K562 (cell line): ENCODE measurements at regions not wholly inside any gene's neighbourhood (a gene's known extent, or its start where the extent isn't known, plus 50 kb on each side); places are given as distances from the start of the nearest gene placed in this dataset.
A peak's percentile ranks its signal among the peaks of the same experiment; 100 is the strongest.

ENCODE experiments used
- ATAC-seq: fragments of 200-7000 bp; cut with Tn5 transposase; 3 replicates; pipeline ENCODE4 v1.9.1; 2020; ENCODE audit warnings: moderate library complexity
- BruUV-seq: library from RNA; stranded (reverse); fragments of 400-500 nt; replicated peaks from 2 replicates; lab custom pipeline; 2021; lab: Mats Ljungman, UMichigan
- CTCF ChIA-PET: fragments of 300-600 bp; formaldehyde crosslinking; extraction: SDS; loops from one replicate; lab custom pipeline; 2021; ENCODE audit warnings: low intra/inter-chr PET ratio; lab: Yijun Ruan, JAX
- POLR2A ChIA-PET: fragments of 300-600, 350-650 bp; sonication (Branson Sonifier 250); formaldehyde crosslinking; extraction: SDS; loops from one replicate; lab custom pipeline; 2021; ENCODE audit warnings: antibody characterized with exemption, inconsistent platforms; lab: Yijun Ruan, JAX
- DNase-seq, 4 experiments: peaks; one replicate each; pipeline versions ENCODE4 v3.0.0 to v3.0.0-alpha.2; 2011 to 2018; ENCODE audit warnings: low spot score in 3 of 4, mixed read lengths in 3 of 4; ENCODE audit errors: extremely low read depth in 1 of 4
- FAIRE-seq: peaks from 2 replicates; lab custom pipeline; 2011; peaks lifted over from hg19 to GRCh38; lab: Jason Lieb, UNC
- H2AFZ ChIP-seq: 2 replicates; pipeline ENCODE4 v1.6.0; 2011; ENCODE audit warnings: low read depth, low read length, control low read depth, inconsistent platforms
- H3K27ac ChIP-seq: fragments of 200-600 bp; 3 replicates; pipeline ENCODE4 v1.8.0; 2011; ENCODE audit warnings: low read depth, mild to moderate bottlenecking, control low read depth, inconsistent platforms, low read length, moderate library complexity, mixed read lengths; ENCODE audit errors: extremely low read depth
- H3K27me3 ChIP-seq, 2 experiments: fragments of 300-600 bp in 1 of 2; 2 replicates in 1 of 2; 3 replicates in 1 of 2; pipeline versions ENCODE4 v1.6.0 to v1.8.0; 2011; ENCODE audit warnings: inconsistent platforms in 2 of 2, low read length in 2 of 2, mild to moderate bottlenecking in 1 of 2, mixed read lengths in 1 of 2, moderate library complexity in 1 of 2; ENCODE audit not compliant: control insufficient read depth in 2 of 2, insufficient read depth in 2 of 2
- H3K36me3 ChIP-seq: fragments of 300-600 bp; 3 replicates; pipeline ENCODE4 v1.8.0; 2011; ENCODE audit warnings: mild to moderate bottlenecking, low read length, inconsistent platforms; ENCODE audit not compliant: control insufficient read depth, insufficient read depth
- H3K4me1 ChIP-seq, 2 experiments: fragments of 200-600 bp in 1 of 2; replicated peaks in 1 of 2; 2 replicates in 1 of 2; 3 replicates in 1 of 2; pipeline versions ENCODE4 v1.5.1 to v1.8.0; 2011; ENCODE audit warnings: inconsistent platforms in 2 of 2, low read length in 2 of 2, mild to moderate bottlenecking in 1 of 2, mixed read lengths in 1 of 2, moderate library complexity in 1 of 2; ENCODE audit not compliant: control insufficient read depth in 2 of 2, insufficient read depth in 2 of 2
- H3K4me2 ChIP-seq: 2 replicates; pipeline ENCODE4 v1.6.1; 2011; ENCODE audit warnings: low read length, control low read depth, inconsistent platforms, mixed read lengths; ENCODE audit not compliant: insufficient read depth
- H3K4me3 ChIP-seq: fragments of 200-600 bp; sonication (generic), shearing (Covaris generic); 2 replicates; pipeline ENCODE4 v1.5.1; 2016; ENCODE audit warnings: control low read depth, inconsistent platforms
- H3K79me2 ChIP-seq: fragments of 200-600 bp; 3 replicates; pipeline ENCODE4 v1.8.0; 2011; ENCODE audit warnings: low read length, inconsistent platforms; ENCODE audit not compliant: control insufficient read depth, insufficient read depth
- H3K9ac ChIP-seq, 2 experiments: 2 replicates each; pipeline versions ENCODE4 v1.6.0 to v1.6.1; 2011; ENCODE audit warnings: low read depth in 2 of 2, low read length in 2 of 2, control low read depth in 1 of 2, inconsistent platforms in 1 of 2, mild to moderate bottlenecking in 1 of 2, mixed read lengths in 1 of 2; ENCODE audit not compliant: insufficient read depth in 1 of 2
- H3K9me1 ChIP-seq: one replicate; pipeline ENCODE4 v1.6.0; 2011; ENCODE audit warnings: inconsistent platforms, mild to moderate bottlenecking, low read length, moderate library complexity; ENCODE audit not compliant: control insufficient read depth, insufficient read depth
- H3K9me3 ChIP-seq: replicated peaks from 2 replicates; pipeline ENCODE4 v1.5.1; 2011; ENCODE audit warnings: low read depth, low read length, inconsistent platforms; ENCODE audit not compliant: control insufficient read depth, insufficient read depth
- H4K20me1 ChIP-seq: replicated peaks from 2 replicates; pipeline ENCODE4 v1.6.1; 2011; ENCODE audit warnings: low read length, inconsistent platforms, mixed read lengths; ENCODE audit not compliant: control insufficient read depth, insufficient read depth
- DACH1 ChIP-seq: fragments of 450-650 bp; IDR thresholded peaks from 2 replicates; pipeline ENCODE4 v1.6.1; 2018; ENCODE audit not compliant: partially characterized antibody
- FOXK1 ChIP-seq: sonication (generic); formaldehyde crosslinking; IDR thresholded peaks from 2 replicates; pipeline ENCODE4 v1.8.0; 2022; ENCODE audit warnings: missing genetic modification reagents, mild to moderate bottlenecking, borderline replicate concordance
- MAZ ChIP-seq, 2 experiments: fragments of 450-650 bp in 1 of 2; sonication (generic) in 1 of 2; formaldehyde crosslinking; IDR thresholded peaks in 1 of 2; conservative IDR thresholded peaks in 1 of 2; 2 replicates each; pipeline versions ENCODE4 v1.4.0 to v1.5.0; 2020; ENCODE audit warnings: mild to moderate bottlenecking in 1 of 2, missing genetic modification reagents in 1 of 2
- MTA2 ChIP-seq: fragments of 450-650 bp; IDR thresholded peaks from 2 replicates; pipeline ENCODE4 v1.6.1; 2016; ENCODE audit warnings: low read depth
- POLR2H ChIP-seq: IDR thresholded peaks from 2 replicates; pipeline ENCODE4 v1.6.1; 2016; ENCODE audit warnings: missing genetic modification characterization, low read depth, mild to moderate bottlenecking, control low read depth, missing compliant biosample characterization, moderate library complexity
- WGBS: fragments of 100-300 bp; shearing (Covaris generic); methylation state at CpG from one replicate; pipeline ENCODE4 v1.1.6; 2016; ENCODE audit warnings: low coverage, mixed read lengths; ENCODE audit not compliant: insufficient coverage; ENCODE audit errors: missing lambda C conversion rate; 5-methylcytosine and 5-hydroxymethylcytosine counted together
- in situ Hi-C: fragments of 300-500 bp; cut with MboI; formaldehyde crosslinking; loops from 4 replicates; pipeline ENCODE4 v1.15.0; 2018; ENCODE audit warnings: inconsistent platforms, mixed read lengths
- intact Hi-C: fragments of 100-400 bp; cut with micrococcal nuclease; formaldehyde crosslinking; loops from 2 replicates; pipeline ENCODE4 v1.14.2; 2022
- TF ChIP-seq, protein P1 (sequence below): fragments of 250-450 bp; sonication (Bioruptor Pico); IDR thresholded peaks from 2 replicates; pipeline ENCODE4 v1.5.1; 2021; ENCODE audit warnings: mild to moderate bottlenecking
- TF ChIP-seq, protein P2 (sequence below), 3 experiments: fragments of 200-800 bp in 1 of 3; fragments of 250-450 bp in 1 of 3; fragments of 450-650 bp in 1 of 3; sonication (Bioruptor Pico) in 1 of 3; sonication (Bioruptor generic) in 1 of 3; formaldehyde crosslinking in 1 of 3; IDR thresholded peaks; 2 replicates each; pipeline versions ENCODE4 v1.6.1 to v1.8.0; 2016 to 2022; ENCODE audit warnings: mild to moderate bottlenecking in 2 of 3, missing genetic modification characterization in 2 of 3, missing compliant biosample characterization in 1 of 3, moderate library complexity in 1 of 3

DNA sequence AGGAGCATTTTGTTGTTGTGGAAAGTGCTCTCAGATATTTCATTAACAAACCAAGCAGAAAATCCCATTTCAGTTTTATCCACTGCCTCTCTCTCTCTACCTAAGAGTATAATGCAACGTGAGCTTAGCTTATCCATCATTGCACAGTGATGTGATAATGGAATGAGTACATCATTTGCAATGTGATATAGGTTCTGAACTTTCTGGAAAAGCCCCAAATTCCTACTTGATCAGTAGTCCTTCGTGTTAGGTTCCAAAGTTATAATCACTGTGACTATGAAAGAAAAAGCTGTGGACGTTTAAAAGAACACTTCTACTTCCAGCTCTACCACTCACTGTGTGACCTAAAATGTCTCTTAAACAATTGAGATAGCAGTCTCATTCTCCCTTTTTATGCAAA is 76.4 kb upstream of the PRMT6 start:
- ChIA-PET POLR2A (no interaction called here), CTCF (no interaction called here)
- Histone ChIP-seq H4K20me1 (no peaks in the 10 kb centered on the region), H3K9ac (no peak overlapping the region), H3K4me1 (no peaks in the 10 kb centered on the region), H3K9me3 (no peaks in the 10 kb centered on the region), H2AFZ (no peak overlapping the region), H3K4me2 (no peak overlapping the region), H3K79me2 (no peaks in the 10 kb centered on the region), H3K9me1 (no peaks in the 10 kb centered on the region), H3K27me3 (no peaks in the 10 kb centered on the region), H3K36me3 (no peaks in the 10 kb centered on the region), H3K27ac (no peak overlapping the region), H3K4me3 (no peak overlapping the region)
- FAIRE-seq (no peak), DNase-seq (no peak), ATAC-seq (no peak)
- BruUV-seq = no TSS peak
- TF ChIP-seq, protein P1, sequence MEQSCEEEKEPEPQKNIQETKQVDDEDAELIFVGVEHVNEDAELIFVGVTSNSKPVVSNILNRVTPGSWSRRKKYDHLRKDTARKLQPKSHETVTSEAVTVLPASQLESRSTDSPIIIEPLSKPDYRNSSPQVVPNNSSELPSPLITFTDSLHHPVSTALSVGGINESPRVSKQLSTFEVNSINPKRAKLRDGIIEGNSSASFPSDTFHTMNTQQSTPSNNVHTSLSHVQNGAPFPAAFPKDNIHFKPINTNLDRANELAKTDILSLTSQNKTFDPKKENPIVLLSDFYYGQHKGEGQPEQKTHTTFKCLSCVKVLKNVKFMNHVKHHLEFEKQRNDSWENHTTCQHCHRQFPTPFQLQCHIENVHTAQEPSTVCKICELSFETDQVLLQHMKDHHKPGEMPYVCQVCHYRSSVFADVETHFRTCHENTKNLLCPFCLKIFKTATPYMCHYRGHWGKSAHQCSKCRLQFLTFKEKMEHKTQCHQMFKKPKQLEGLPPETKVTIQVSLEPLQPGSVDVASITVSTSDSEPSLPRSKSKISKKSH = no peak
- TF ChIP-seq, protein P2, sequence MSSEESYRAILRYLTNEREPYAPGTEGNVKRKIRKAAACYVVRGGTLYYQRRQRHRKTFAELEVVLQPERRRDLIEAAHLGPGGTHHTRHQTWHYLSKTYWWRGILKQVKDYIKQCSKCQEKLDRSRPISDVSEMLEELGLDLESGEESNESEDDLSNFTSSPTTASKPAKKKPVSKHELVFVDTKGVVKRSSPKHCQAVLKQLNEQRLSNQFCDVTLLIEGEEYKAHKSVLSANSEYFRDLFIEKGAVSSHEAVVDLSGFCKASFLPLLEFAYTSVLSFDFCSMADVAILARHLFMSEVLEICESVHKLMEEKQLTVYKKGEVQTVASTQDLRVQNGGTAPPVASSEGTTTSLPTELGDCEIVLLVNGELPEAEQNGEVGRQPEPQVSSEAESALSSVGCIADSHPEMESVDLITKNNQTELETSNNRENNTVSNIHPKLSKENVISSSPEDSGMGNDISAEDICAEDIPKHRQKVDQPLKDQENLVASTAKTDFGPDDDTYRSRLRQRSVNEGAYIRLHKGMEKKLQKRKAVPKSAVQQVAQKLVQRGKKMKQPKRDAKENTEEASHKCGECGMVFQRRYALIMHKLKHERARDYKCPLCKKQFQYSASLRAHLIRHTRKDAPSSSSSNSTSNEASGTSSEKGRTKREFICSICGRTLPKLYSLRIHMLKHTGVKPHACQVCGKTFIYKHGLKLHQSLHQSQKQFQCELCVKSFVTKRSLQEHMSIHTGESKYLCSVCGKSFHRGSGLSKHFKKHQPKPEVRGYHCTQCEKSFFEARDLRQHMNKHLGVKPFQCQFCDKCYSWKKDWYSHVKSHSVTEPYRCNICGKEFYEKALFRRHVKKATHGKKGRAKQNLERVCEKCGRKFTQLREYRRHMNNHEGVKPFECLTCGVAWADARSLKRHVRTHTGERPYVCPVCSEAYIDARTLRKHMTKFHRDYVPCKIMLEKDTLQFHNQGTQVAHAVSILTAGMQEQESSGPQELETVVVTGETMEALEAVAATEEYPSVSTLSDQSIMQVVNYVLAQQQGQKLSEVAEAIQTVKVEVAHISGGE (CRISPR knock-in tag; IDR thresholded peaks at IDR 0.05) = 0 out of 6 replicates have a peak, but pooled peaks of 1 of the 3 experiments have one; percentile 26
- TF ChIP-seq MTA2 (no peak), FOXK1 (CRISPR knock-in tag) (no peak), POLR2H (tag) (no peak), MAZ (CRISPR knock-in tag; conservative IDR thresholded peaks at IDR 0.05 in 1 of 2, IDR thresholded peaks at IDR 0.05 in 1 of 2) (no peak), DACH1 (no peak)
- in situ Hi-C loops = no loop called here
- intact Hi-C loops = no loop called here
- 0% methylated on average over 3 of the region's 3 CpGs for WGBS
